ENCODE measurements at regions not wholly inside any gene's neighbourhood (a gene's known extent, or its start where the extent isn't known, plus 50 kb on each side); places are given as distances from the start of the nearest gene placed in this dataset.

DNA sequence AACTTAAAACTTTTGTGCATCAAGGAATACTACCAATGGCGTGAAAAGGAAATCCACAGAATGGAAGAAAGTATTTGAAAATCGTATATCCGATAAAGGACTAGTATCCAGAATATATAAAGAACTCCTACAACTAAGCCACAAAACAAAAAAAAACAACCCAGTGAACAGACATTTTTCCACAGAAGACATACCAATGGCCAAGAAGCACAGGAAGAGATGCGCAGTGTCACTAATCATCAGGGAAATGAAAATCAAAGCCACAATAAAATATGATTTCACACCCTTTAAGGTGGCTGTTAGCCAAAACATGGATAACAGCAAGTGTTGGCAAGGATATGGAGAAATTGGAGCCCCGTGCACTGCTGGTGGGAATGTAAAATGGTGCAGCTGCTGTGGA lies 203.3 kb downstream of the SEC14L1 start:
- Histone ChIP-seq H2AFZ (ENCODE audit: low read depth, low read length) (no peak overlapping the region), H3K4me2 (ENCODE audit: insufficient read depth, low read length) (no peak overlapping the region), H3K27me3 (ENCODE audit: control insufficient read depth in 2 of 2, insufficient read depth in 2 of 2, low read length in 2 of 2) (no peaks in the 10 kb centered on the region), H3K79me2 (ENCODE audit: control insufficient read depth, insufficient read depth, low read length) (peaks cover 56% of the 10 kb centered on the region), H3K4me1 (replicated peaks in 1 of 2; ENCODE audit: control insufficient read depth in 2 of 2, insufficient read depth in 2 of 2, low read length in 2 of 2) (peaks cover 0 to 5% of the 10 kb centered on the region in 2 experiments; a peak in 2 of 5 replicates), H3K9me3 (replicated peaks; ENCODE audit: control insufficient read depth, insufficient read depth, low read depth, low read length) (no peaks in the 10 kb centered on the region), H3K9ac (ENCODE audit: insufficient read depth in 1 of 2, low read depth in 2 of 2, low read length in 2 of 2) (no peak overlapping the region), H3K36me3 (ENCODE audit: control insufficient read depth, insufficient read depth, low read length) (no peaks in the 10 kb centered on the region; the same call in 2 of the 3 replicates), H3K27ac (ENCODE audit: extremely low read depth, low read depth, low read length) (no peak overlapping the region), H3K4me3 (no peak overlapping the region), H4K20me1 (replicated peaks; ENCODE audit: control insufficient read depth, insufficient read depth, low read length) (no peaks in the 10 kb centered on the region), H3K9me1 (ENCODE audit: control insufficient read depth, insufficient read depth, low read length) (no peaks in the 10 kb centered on the region)
- intact Hi-C loops (cut with micrococcal nuclease): no loop called here
- in situ Hi-C loops (cut with MboI): no loop called here
- TF ChIP-seq MBD2 (IDR thresholded peaks at IDR 0.05; ENCODE audit: borderline replicate concordance, low read depth) (no peak), MCM5 (IDR thresholded peaks at IDR 0.05; ENCODE audit: low read depth) (no peak), RBM25 (IDR thresholded peaks at IDR 0.05; ENCODE audit: low read depth, low read length, severe bottlenecking) (peak; percentile 61), ZBTB9 (CRISPR knock-in tag; IDR thresholded peaks at IDR 0.05) (no peak), PRMT5 (CRISPR knock-in tag; IDR thresholded peaks at IDR 0.05) (no peak), ZNF232 (CRISPR knock-in tag; IDR thresholded peaks at IDR 0.05) (no peak), AFF1 (IDR thresholded peaks at IDR 0.05; ENCODE audit: low read depth in 1 of 2, partially characterized antibody in 2 of 2) (no peak)
- TF ChIP-seq, protein P1, sequence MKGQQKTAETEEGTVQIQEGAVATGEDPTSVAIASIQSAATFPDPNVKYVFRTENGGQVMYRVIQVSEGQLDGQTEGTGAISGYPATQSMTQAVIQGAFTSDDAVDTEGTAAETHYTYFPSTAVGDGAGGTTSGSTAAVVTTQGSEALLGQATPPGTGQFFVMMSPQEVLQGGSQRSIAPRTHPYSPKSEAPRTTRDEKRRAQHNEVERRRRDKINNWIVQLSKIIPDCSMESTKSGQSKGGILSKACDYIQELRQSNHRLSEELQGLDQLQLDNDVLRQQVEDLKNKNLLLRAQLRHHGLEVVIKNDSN (CRISPR knock-in tag; IDR thresholded peaks at IDR 0.05): no peak
- BruUV-seq (replicated peaks): no TSS peak
- FAIRE-seq (no peak), DNase-seq (ENCODE audit: extremely low read depth in 1 of 4, low spot score in 3 of 4) (no peak), ATAC-seq (no peak)
- ChIA-PET POLR2A (no interaction called here), CTCF (ENCODE audit: low intra/inter-chr PET ratio) (no interaction called here)
- WGBS (ENCODE audit: insufficient coverage, low coverage, missing lambda C conversion rate): 98% methylated on average over 5 of the region's 5 CpGs
